CD4-positive, alpha-beta T cell treated with Interleukin-6 at 100 ng/mL for 8 hours (primary cell): ENCODE measurements at regions not wholly inside any gene's neighbourhood (a gene's known extent, or its start where the extent isn't known, plus 50 kb on each side); places are given as distances from the start of the nearest gene placed in this dataset.
A peak's percentile ranks its signal among the peaks of the same experiment; 100 is the strongest.
"Not testable (repeated sequence)": the region's sequence is repeated elsewhere in the genome, so short reads cannot be mapped to it uniquely, and the experiment has no call there.

Experiments
- DNase-seq: peaks from one replicate; pipeline ENCODE4 v3.0.0-alpha.2; 2020; ENCODE audit warnings: mixed read lengths, low spot score

DNA sequence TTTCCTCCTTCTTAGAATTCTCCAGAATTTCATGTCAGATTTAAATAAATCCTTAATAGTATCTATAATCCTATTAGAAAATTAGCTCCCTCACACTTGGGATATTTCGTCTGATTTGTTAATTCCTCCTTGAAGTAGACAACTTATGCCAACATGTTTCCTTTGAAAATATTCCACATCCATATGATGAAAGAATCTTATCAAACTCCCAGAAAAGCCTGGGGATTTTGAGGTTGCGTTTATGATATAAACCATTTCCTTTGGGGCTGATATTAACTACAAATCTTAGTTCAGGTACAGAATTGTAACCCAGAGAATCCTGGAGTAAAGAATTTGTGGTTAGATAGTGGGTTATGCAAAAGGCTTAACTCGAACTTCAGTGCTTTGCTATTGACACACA lies 2373.8 kb upstream of the ACO1 start:
- no peak for DNase-seq

DNA sequence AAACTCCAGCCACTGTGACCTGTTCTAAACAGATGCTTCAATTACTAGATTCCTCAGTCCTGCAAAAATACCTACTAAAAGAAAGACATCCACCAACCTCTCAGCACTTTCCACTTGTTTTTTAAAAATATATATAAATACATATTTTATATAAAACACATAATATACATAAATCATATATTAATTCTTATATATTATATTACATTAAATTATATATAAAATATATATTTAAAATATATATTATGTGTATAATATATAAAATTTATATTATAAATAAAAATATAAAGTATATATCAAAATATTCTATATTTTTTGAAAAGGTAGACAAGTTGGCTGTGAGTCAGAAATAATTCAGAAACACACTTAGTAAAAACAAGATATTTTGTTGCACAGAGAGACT lies 2371.8 kb upstream of the ACO1 start:
- DNase-seq, result no peak

DNA sequence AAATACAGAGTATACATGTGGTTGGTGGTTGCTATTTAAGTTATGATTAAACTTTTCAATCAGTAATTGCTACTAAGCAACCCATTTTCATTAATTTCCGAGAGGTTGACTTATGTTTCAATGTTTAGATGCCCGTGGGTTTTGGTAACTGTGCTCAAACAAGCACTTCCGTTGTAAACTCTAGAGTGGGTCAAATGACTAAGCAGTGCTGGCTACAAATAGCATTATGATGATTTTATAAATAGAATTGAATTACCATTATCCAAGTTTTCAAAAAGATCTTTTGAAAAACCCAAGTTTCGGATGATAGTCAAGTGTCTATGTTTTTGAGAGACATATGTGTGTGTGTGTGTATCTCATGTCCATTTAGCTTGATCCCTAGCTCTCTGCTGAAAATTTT lies 2369.4 kb upstream of the ACO1 start:
- DNase-seq, result no peak

DNA sequence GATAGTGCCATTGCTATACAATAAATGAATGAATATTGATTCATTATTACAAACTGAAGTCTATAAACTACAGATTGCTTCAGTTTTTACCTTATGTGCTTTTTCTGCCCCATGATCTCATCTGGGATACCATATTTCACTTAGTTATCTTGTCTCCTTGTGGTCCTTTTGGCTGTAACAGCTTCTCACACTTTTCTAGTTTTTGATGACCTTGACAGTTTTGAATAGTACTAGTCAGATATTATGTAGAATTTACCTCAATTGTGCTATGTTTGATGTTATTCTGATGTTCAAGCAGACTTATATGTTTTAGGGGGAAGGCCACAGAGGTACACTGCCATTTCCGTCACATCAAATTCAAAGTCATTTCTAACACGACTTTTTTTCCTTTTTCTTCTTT lies 2364.3 kb upstream of the ACO1 start:
- no peak for DNase-seq

GRCh38 chr9:30035761-30036160 lies 2348.7 kb upstream of the ACO1 start:
- DNase-seq, result no peak

- DNase-seq, result no peak
These were observed 2347.9 kb upstream of the ACO1 start for GRCh38 chr9:30036558-30036957.

- DNase-seq, result no peak
These were observed 2344.7 kb upstream of the ACO1 start for GRCh38 chr9:30039712-30040111.

GRCh38 chr9:30048396-30048795 lies 2336.0 kb upstream of the ACO1 start:
- DNase-seq, result no peak

DNA sequence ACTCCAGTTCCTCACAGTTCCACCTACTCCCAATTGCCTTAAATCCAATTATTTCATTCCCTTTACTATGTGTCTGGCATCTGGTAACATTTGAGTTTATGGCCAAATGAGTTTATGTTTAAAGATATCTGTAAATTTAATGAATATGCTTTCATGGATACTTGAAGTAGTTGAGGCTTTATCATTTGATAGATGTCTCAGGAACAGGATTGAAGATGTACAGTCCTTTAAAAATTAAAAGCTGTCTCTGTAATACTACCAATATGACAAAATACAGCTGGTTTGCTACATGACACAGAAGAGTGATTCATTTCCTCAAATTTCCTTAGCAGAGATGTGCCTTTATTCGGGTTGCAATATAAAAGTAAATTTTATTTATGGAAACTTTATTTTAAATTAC lies 2326.0 kb upstream of the ACO1 start:
- no peak for DNase-seq

- no peak for DNase-seq
These were observed 2323.5 kb upstream of the ACO1 start for GRCh38 chr9:30060976-30061375.

DNA sequence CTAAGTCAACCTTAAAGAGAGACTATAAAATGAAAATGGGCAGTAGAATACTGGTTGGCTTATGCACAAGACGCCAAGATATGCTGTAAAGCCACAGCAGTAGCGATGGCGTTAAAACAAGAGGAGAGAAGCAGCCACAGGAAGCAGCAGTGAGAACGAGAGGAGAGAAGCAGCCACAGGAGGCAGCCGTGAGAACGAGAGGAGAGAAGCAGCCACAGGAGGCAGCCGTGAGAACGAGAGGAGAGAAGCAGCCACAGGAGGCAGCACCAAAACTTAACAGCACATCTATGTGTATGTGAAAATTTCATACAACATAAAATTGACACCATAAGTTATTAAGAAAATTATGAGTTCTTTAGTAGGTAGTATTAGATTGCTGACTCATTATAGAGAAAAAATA lies 2318.6 kb upstream of the ACO1 start:
- no peak for DNase-seq

DNA sequence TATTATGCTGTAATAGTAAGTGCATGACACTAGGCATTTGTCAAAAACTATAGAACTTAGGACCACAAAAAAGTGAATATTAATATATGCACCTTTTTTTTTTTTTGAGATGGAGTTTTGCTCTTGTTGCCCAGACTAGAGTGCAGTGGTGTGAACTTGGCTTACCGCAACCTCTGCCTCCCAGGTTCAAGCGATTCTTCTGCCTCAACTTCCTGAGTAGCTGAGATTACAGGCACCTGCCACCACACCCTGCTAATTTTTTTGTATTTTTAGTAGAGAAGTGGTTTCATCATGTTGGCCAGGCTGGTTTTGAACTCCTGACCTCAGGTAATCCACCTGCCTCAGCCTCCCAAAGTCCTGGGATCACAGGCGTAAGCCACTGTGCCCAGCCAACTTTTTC lies 2315.2 kb upstream of the ACO1 start:
- DNase-seq, result not testable (repeated sequence)

- DNase-seq, result no peak
These were observed 2309.4 kb upstream of the ACO1 start for GRCh38 chr9:30075022-30075421.

DNA sequence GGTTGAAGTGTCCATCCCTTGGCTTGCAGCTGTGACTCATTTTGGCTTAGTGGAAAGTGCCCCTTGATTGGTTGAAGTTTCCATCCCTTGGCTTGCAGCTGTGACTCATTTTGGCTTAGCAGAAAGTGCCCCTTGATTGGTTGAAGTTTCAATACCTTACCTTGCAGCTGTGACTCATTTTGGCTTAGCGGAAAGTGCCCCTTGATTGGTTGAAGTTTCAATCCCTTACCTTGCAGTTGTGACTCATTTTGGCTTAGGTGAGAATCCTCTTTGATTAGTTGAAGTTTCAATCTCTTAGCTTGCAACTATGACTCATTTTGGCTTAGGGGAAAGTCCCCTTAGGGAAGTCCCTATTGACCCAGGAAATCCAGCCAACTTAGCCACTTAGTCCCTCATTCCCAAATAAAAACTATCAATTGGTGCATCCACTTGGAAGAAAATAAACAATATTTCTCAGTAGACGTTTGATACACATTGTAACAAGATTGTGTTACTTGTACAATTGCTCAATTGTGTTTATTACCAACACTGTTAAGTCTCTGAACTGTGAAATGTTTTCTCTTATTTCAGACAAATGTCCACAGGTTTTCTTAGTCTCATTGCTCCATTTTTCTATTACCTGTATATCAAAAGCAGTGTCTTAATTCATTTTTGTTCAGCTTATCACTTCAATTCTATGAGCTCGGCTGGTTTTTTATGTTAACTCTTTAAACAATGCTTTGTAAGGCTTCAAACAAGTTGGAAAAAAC lies 2308.8 kb upstream of the ACO1 start:
- DNase-seq, result peak; percentile 8

GRCh38 chr9:30078195-30078594 lies 2306.2 kb upstream of the ACO1 start:
- DNase-seq, result no peak

DNA sequence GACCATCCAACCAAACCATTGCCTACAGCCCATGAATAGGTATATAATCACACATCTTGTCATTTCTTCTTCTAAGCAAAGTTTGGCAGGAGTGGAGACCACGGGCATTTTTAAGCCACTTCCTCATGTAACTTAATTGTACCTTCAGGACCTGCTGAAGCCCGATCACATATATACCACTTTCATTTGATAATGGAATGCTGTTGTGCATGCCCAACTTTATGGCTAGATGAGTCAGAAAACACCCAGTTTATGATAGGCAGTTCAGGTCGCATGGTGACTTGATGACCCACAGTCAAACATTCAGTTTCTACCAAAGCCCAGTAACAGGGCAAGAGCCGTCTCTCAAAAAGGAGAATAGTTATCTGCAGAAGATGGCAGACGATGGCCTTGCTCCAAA lies 2295.0 kb upstream of the ACO1 start:
- DNase-seq, result no peak

- no peak for DNase-seq
These were observed 2280.6 kb upstream of the ACO1 start for GRCh38 chr9:30103647-30104394.

- not testable (repeated sequence) for DNase-seq
These were observed 2277.3 kb upstream of the ACO1 start for GRCh38 chr9:30107134-30107533.

DNA sequence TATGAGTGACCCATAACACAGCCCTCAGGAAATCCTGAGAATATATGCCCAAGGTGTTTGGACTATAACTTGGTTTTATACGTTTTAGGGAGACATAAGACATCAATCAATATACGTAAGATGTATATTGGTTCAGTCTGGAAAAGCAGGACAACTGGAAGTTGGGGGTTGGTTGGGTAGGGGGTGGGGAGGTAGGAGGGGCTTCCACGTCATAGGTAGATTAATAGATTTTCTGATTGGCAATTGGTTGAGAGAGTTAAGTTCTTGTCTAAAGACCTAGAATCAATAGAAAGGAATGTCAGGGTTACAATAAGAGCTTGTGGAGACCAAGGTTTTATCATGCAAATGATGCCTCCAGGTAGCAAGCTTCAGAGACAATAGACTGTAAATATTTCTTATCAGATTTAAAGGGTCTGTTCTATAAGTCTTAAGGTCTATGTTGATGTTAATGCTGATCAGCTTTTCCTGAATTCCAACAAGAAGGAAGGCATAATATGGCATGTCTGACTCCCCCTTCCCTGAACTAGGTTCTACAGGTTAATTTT lies 2267.7 kb upstream of the ACO1 start:
- no peak for DNase-seq

GRCh38 chr9:30120666-30121065 lies 2263.8 kb upstream of the ACO1 start:
- DNase-seq, result no peak

GRCh38 chr9:30121611-30122010 lies 2262.8 kb upstream of the ACO1 start:
- DNase-seq, result no peak

GRCh38 chr9:30125881-30126280 lies 2258.6 kb upstream of the ACO1 start:
- DNase-seq, result no peak

GRCh38 chr9:30127371-30127770 lies 2257.1 kb upstream of the ACO1 start:
- no peak for DNase-seq
